Activated naive CD4-positive, alpha-beta T cell treated with anti-CD3 and anti-CD28 coated beads for 36 hours (primary cell): ENCODE measurements at regions not wholly inside any gene's neighbourhood (a gene's known extent, or its start where the extent isn't known, plus 50 kb on each side); places are given as distances from the start of the nearest gene placed in this dataset.
"Not testable (repeated sequence)": the region's sequence is repeated elsewhere in the genome, so short reads cannot be mapped to it uniquely, and the experiment has no call there.

Source experiments
- CTCF ChIA-PET: fragments of 350-600 bp; sonication (Branson Sonifier 250); formaldehyde crosslinking; loops from one replicate; lab custom pipeline; 2021; ENCODE audit warnings: antibody characterized with exemption; lab: Charles Lee
- DNase-seq: peaks from one replicate; pipeline ENCODE4 v3.0.0-alpha.2; 2020
- H3K27ac Mint-ChIP-seq: one replicate; pipeline ENCODE4 v1.8.0; 2021; ENCODE audit warnings: mild to moderate bottlenecking, mixed read lengths
- H3K27me3 Mint-ChIP-seq: one replicate; pipeline ENCODE4 v1.8.0; 2021; ENCODE audit warnings: low read depth, mixed read lengths
- H3K36me3 Mint-ChIP-seq: one replicate; pipeline ENCODE4 v1.8.0; 2021; ENCODE audit warnings: low read depth, mixed read lengths
- H3K4me1 Mint-ChIP-seq: one replicate; pipeline ENCODE4 v1.8.0; 2021; ENCODE audit warnings: low read depth, mixed read lengths
- H3K4me3 Mint-ChIP-seq: one replicate; pipeline ENCODE4 v1.8.0; 2021; ENCODE audit warnings: mild to moderate bottlenecking, moderate library complexity, mixed read lengths
- H3K9me3 Mint-ChIP-seq: one replicate; pipeline ENCODE4 v1.8.0; 2021; ENCODE audit warnings: mixed read lengths
- intact Hi-C: fragments of 100-400 bp; cut with micrococcal nuclease; formaldehyde crosslinking; loops from one replicate; pipeline ENCODE4 v1.15.1; 2023

DNA sequence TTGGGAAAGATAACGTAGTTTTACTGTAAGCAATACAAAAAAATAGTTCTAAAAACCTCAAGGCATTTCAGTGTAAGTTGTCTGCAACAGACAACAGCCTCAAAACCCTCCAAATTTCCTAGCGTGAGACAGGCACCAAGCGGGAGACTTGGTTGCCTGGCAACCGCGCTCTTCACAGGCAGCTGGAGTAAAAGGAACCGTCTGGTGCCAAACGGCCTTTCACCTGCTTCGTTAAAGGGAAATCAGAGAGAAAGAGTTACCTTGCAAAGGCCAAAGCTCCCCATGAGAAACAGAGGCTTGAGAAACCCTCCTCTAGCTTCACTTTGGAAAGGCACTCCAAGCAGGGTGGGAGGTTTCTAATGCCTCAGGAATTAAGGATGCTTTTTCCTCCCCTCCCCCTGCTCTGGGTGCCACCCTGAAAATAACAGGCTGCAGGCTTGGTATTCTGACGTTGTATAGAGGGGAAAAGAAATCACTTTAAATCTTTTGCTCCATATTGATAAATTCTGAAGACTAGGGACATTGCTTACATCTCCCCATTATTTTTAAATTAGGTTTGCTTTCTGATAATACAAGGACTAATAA, 129.7 kb upstream of the UFL1 start:
- DNase-seq: peak; percentile 7
- no peak overlapping the region for H3K27ac Mint-ChIP-seq
- intact Hi-C loops: no loop called here
- no peak overlapping the region for H3K4me3 Mint-ChIP-seq
- peaks cover 2% of the 10 kb centered on the region for H3K4me1 Mint-ChIP-seq
- CTCF ChIA-PET: no interaction called here
- no peaks in the 10 kb centered on the region for H3K36me3 Mint-ChIP-seq
- H3K27me3 Mint-ChIP-seq: peaks cover 6% of the 10 kb centered on the region
- no peaks in the 10 kb centered on the region for H3K9me3 Mint-ChIP-seq

DNA sequence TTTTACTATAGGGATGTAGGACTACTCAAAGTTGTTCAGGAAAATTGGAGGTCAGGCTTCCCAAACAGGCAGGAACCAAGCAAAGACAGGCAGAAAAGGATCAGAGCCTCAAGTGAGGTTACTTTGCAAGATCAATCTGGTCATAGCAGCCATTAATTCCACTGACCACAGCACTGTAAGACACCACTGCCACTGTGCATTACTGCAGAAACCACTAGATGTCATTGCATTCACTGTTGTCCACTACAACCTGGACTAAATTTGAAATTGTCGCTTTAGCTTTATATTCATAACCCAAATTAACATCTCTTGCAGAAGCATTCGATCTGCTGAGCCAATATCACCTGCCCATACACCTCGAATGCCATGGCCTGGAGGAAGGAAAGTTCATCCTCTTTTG, 126.9 kb upstream of the UFL1 start:
- Mint-ChIP-seq H3K4me3 (no peak overlapping the region), H3K27ac (no peak overlapping the region), H3K9me3 (peaks cover 2% of the 10 kb centered on the region), H3K27me3 (peaks cover 4% of the 10 kb centered on the region), H3K4me1 (peaks cover 2% of the 10 kb centered on the region), H3K36me3 (no peaks in the 10 kb centered on the region)
- no peak for DNase-seq
- CTCF ChIA-PET: no interaction called here
- intact Hi-C loops: no loop called here

DNA sequence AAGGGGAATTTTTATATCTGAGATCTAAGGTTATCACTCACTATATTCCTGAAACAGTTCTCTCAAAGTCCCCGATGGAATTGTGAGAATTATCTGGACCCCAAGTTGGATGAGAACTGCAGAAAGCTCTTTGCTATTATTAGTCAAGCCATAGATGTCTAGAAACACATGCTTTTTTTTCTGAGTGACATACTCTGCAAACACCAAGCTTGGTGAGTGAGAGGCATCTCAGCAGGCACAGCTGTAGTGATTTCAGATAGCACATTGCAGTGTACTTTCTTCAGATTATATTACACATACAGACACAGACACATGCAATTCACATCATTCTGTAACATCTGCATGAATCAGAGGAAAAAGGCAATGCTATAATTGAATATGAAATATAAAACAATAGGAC, 111.1 kb upstream of the UFL1 start:
- Mint-ChIP-seq H3K4me1 (no peaks in the 10 kb centered on the region), H3K27ac (no peak overlapping the region), H3K9me3 (no peaks in the 10 kb centered on the region), H3K27me3 (peaks cover 2% of the 10 kb centered on the region), H3K36me3 (no peaks in the 10 kb centered on the region), H3K4me3 (no peak overlapping the region)
- no peak for DNase-seq
- CTCF ChIA-PET: no interaction called here
- intact Hi-C loops: no loop called here

DNA sequence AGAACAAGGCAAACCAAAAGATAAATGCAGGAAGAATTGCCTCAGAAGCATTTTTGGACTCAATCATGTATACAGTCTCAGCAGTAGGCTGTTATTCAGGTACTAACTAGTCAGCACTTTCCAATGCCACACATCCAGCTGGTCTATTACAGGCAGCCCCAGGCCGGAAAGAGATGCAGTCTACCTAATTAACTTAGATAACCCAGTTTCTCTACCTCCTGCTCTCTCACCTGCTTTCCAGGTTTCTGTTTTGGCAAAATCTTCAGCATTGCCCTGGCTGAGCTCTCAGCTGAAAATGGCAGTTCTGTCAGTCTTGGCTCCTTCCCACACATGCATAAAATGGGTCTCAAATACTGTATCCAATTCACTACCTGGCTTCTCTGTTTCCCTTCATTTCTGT, 101.3 kb upstream of the UFL1 start:
- Mint-ChIP-seq H3K4me3 (no peak overlapping the region), H3K27me3 (peaks cover 1% of the 10 kb centered on the region), H3K36me3 (peaks cover 1% of the 10 kb centered on the region), H3K27ac (no peak overlapping the region), H3K4me1 (no peaks in the 10 kb centered on the region), H3K9me3 (peaks cover 13% of the 10 kb centered on the region)
- CTCF ChIA-PET: no interaction called here
- DNase-seq: no peak
- intact Hi-C loops: no loop called here

DNA sequence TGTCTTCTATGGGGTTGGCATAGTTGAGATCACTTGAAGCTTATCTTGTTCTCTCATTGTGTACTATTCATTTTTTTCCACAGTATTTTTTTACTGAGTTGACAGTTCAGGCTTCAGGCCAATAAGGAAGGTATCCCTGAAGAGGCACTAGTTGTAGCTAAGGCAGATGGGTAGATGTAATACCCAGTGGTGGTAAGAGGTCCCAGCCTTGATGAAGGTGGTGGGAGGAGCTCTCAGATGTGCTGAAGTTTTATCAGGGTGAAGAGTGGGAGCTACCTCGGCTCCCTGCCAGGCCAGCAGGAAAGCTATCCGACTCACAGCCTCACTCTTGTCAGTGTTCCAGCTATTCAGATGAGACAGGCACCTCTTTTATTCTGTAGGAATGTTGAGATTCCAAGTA, 87.7 kb upstream of the UFL1 start:
- intact Hi-C loops: no loop called here
- no peak overlapping the region for H3K4me3 Mint-ChIP-seq
- peaks cover 6% of the 10 kb centered on the region for H3K36me3 Mint-ChIP-seq
- no peak for DNase-seq
- CTCF ChIA-PET: no interaction called here
- H3K9me3 Mint-ChIP-seq: peaks cover 23% of the 10 kb centered on the region
- no peak overlapping the region for H3K27ac Mint-ChIP-seq
- H3K27me3 Mint-ChIP-seq: peaks cover 2% of the 10 kb centered on the region
- no peaks in the 10 kb centered on the region for H3K4me1 Mint-ChIP-seq

DNA sequence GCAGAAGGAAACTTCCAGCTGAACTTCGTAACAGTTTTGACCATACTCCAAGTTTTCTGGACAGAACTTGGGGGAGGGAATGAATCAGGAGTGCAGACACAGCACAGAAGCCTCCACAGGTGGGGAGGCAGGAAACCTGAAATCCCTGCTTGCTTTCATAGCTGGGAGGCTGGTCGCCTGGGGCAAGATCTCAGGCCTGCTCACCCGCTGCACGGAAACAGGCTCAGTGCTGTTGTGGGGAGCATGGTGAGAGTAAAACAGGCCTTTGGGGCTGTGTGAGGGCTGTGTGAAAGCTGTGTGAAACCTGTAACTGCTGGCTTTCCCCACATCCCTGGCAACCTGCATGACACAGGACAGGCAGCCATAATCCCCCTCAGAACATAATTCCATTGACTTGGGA, 85.2 kb upstream of the UFL1 start:
- H3K4me3 Mint-ChIP-seq: no peak overlapping the region
- peaks cover 12% of the 10 kb centered on the region for H3K9me3 Mint-ChIP-seq

DNA sequence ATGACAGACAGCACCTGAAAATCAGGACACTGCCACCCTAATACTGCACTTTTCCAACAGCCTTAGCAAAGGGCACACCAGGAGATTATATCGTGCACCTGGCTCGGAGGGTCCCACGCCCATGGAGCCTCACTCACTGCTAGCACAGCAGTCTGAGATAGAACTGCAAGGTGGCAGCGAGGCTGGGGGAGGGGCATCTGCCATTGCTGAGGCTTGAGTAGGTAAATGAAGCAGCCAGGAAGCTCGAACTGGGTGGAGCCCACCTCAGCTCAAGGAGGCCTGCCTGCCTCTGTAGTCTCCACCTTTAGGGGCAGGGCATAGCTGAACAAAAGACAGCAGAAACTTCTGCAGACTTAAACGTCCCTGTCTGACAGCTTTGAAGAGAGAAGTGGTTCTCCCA, 84.4 kb upstream of the UFL1 start:
- H3K27ac Mint-ChIP-seq, DNase-seq, H3K4me3 Mint-ChIP-seq, H3K4me1 Mint-ChIP-seq, CTCF ChIA-PET, H3K27me3 Mint-ChIP-seq, H3K36me3 Mint-ChIP-seq, intact Hi-C loops: not testable (repeated sequence)
- H3K9me3 Mint-ChIP-seq: peaks cover 15% of the 10 kb centered on the region

More for the DNA sequence above, 85.2 kb upstream of the UFL1 start:
- no peak for DNase-seq
- peaks cover 4% of the 10 kb centered on the region for H3K36me3 Mint-ChIP-seq
- H3K27ac Mint-ChIP-seq: no peak overlapping the region
- CTCF ChIA-PET: no interaction called here
- H3K4me1 Mint-ChIP-seq: no peaks in the 10 kb centered on the region
- H3K27me3 Mint-ChIP-seq: peaks cover 2% of the 10 kb centered on the region
- intact Hi-C loops: no loop called here

DNA sequence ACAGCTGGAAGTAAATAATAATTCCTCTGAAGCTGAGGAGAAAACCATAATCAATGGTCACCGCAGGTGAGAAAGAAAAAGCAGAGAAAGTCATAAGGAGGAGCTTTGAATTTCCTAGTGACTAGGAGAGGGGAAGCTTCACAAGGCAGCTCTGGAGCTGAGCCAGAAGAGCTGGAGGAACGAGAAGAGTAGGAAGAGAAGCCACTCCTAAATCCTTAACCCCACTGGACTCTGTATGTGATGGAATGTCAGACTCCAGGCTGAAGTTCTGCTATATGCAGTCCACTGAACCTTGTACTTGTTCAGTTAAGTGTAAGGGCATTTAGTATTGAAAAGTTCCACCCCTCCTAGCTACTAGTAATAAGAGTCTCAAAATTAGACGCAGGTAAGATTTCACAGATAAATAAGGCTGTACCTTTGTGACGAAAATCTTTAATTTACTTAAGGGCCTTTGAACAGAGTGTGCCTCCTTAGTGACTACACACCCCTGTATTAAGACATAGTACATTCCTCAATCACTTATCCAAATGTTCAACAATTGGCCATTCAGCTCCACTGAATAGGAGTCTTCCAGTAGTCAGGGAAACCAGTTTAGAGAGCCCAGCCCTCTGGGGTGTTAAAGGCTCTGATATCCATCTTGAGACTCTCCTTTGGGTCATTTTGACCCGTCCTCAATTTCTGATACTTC, 71.4 kb upstream of the UFL1 start:
- Mint-ChIP-seq H3K4me3 (no peak overlapping the region), H3K4me1 (no peaks in the 10 kb centered on the region), H3K36me3 (no peaks in the 10 kb centered on the region), H3K9me3 (peaks cover 7% of the 10 kb centered on the region), H3K27me3 (no peaks in the 10 kb centered on the region), H3K27ac (no peak overlapping the region)
- intact Hi-C loops: no loop called here
- no peak for DNase-seq
- CTCF ChIA-PET: interaction anchor here (0.6 kb wide), 1 partner anchor 186 kb away, joined by 4 read pairs; no protein-coding TSS in a partner anchor

DNA sequence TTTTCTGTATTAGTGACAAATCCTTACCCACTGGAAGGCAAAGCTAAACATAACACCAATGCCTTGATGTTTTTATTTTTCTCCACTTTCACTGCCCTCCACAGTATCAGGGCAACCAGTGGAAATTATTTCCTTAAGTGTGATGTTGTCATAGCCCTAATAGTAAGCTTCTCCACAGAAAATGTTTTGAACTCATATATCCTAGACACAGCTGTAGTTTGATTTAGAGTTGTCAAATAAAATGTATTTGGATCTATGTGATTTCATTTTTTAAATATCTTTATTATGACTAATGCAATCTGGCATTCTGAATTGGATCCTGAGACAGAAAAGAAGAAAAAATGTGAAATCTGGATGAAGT, 70.9 kb upstream of the UFL1 start:
- Mint-ChIP-seq H3K4me3 (no peak overlapping the region), H3K4me1 (no peaks in the 10 kb centered on the region), H3K9me3 (peaks cover 3% of the 10 kb centered on the region), H3K36me3 (no peaks in the 10 kb centered on the region), H3K27ac (no peak overlapping the region), H3K27me3 (no peaks in the 10 kb centered on the region)
- DNase-seq: no peak
- CTCF ChIA-PET: no interaction called here
- intact Hi-C loops: no loop called here

DNA sequence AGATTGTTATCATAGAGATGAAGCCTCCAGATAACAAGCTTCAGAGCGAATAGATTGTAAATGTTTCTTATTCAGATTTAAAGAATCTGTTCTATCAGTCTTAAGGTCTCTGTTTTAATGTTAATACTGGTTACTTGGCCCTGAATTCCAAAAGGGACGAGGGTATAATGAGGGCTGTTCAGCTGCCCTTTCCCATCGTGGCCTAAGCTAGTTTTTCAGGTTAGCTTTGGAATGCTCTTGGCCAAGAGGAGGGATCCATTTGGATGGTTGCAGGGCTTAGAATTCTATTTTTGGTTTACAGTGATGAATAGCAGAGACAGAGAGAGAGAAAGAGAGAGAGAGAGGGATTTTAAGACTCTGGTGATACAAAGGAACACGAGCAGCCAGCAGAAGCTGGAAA, 62.8 kb upstream of the UFL1 start:
- no peak for DNase-seq
- CTCF ChIA-PET: no interaction called here
- Mint-ChIP-seq H3K27ac (no peak overlapping the region), H3K9me3 (no peaks in the 10 kb centered on the region), H3K4me1 (no peaks in the 10 kb centered on the region), H3K27me3 (peaks cover 2% of the 10 kb centered on the region), H3K4me3 (no peak overlapping the region), H3K36me3 (no peaks in the 10 kb centered on the region)
- intact Hi-C loops: no loop called here

DNA sequence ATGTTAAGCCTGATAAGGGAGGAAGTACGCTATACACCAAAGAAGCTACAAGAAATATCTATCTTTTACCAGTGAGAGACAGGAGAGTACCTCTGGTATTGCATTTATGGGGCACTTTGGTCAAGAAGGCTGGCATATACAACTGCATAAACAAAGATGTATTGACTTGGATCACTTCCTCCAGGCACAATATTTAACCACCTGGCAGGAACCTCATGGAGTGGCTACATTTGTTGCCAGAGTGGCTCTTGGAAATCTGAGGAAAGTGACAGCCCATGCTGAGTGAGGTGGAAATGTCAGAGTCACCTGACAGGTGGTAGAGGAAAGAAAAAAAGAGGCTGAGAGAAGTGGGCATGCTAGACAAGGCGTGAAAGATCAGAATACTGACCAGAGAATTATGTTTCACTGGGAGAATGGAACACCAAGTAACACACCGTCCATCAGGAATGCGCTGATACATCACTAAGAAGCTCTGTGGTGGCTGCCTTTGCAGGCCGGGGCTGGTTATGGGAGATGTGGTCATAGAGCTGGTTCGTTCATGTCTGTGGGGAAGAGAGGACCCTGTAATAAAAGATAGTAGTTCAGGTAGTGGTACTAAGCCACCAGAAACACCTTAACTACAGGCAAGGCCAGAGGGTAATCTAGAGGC, 61.4 kb upstream of the UFL1 start:
- Mint-ChIP-seq H3K4me1 (peaks cover 2% of the 10 kb centered on the region), H3K36me3 (no peaks in the 10 kb centered on the region), H3K4me3 (no peak overlapping the region), H3K27ac (no peak overlapping the region), H3K9me3 (no peaks in the 10 kb centered on the region), H3K27me3 (peaks cover 2% of the 10 kb centered on the region)
- no peak for DNase-seq
- intact Hi-C loops: no loop called here
- CTCF ChIA-PET: no interaction called here

DNA sequence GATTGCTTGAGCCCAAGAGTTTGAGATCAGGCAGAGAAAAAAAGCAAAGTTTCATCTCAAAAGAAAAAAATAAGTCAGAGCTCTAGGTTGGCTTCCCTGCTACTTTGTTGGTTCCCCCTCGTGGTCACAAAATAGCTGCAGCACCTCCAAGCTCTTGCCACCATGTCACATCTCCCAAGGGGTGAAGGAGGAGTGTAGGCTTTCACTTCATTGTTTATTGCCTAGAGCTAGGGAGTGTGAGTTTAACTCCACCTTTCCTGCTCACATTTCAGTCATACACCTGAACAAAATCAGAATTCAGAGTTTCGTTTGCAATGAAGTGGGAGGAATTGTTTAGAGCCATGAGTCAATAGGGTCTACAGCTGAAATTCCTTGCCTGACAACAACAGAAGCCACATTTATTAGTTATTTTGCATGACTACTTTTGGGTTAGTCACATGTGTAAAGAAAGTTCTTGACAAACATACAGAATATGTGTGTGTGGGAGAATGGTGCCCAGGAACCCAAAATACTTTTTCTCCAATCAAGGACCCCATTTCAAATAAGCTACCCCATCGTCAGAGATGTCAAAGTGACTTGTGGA, 56.2 kb upstream of the UFL1 start:
- Mint-ChIP-seq H3K4me3 (no peak overlapping the region), H3K4me1 (peaks cover 10% of the 10 kb centered on the region), H3K27ac (no peak overlapping the region), H3K36me3 (no peaks in the 10 kb centered on the region), H3K9me3 (no peaks in the 10 kb centered on the region), H3K27me3 (no peaks in the 10 kb centered on the region)
- CTCF ChIA-PET: no interaction called here
- intact Hi-C loops: loop anchor here (5.0 kb wide), 2 partner anchors 313 to 582 kb away; no protein-coding TSS in a partner anchor
- DNase-seq: peak; percentile 4
